SH-SY5Y (cell line): ENCODE measurements at regions not wholly inside any gene's neighbourhood (a gene's known extent, or its start where the extent isn't known, plus 50 kb on each side); places are given as distances from the start of the nearest gene placed in this dataset.

Experiments used
- GATA2 ChIP-seq: IDR thresholded peaks from 2 replicates; pipeline ENCODE4 v1.6.1; 2011; ENCODE audit warnings: mild to moderate bottlenecking, low read depth, low read length
- GATA3 ChIP-seq: IDR thresholded peaks from 2 replicates; pipeline ENCODE4 v1.6.1; 2011; ENCODE audit warnings: low read depth, mild to moderate bottlenecking, low read length, moderate library complexity

GRCh38 chr10:44114441-44114840 is 270.5 kb downstream of the CXCL12 start:
- TF ChIP-seq GATA3 (no peak), GATA2 (no peak)
